H9 (cell line): ENCODE measurements at regions not wholly inside any gene's neighbourhood (a gene's known extent, or its start where the extent isn't known, plus 50 kb on each side); places are given as distances from the start of the nearest gene placed in this dataset.

Experiments used
- DNase-seq: peaks from one replicate; pipeline ENCODE4 v3.0.0-alpha.2; 2017
- H2AFZ ChIP-seq: one replicate; pipeline ENCODE4 v1.6.1; 2013; ENCODE audit warnings: mild to moderate bottlenecking, low read length, control low read depth, moderate library complexity
- H2AK5ac ChIP-seq: 2 replicates; pipeline ENCODE4 v1.6.1; 2013; ENCODE audit warnings: low read length, control low read depth, mixed read lengths; ENCODE audit not compliant: insufficient read length
- H2BK120ac ChIP-seq: one replicate; pipeline ENCODE4 v1.6.1; 2013; ENCODE audit warnings: low read depth, mild to moderate bottlenecking, low read length, control low read depth, inconsistent platforms; ENCODE audit not compliant: poor library complexity, severe bottlenecking
- H2BK12ac ChIP-seq: 2 replicates; pipeline ENCODE4 v1.6.1; 2013; ENCODE audit warnings: low read length, control low read depth, mixed read lengths, low read depth; ENCODE audit not compliant: insufficient read length
- H2BK15ac ChIP-seq: 2 replicates; pipeline ENCODE4 v1.6.1; 2013; ENCODE audit warnings: low read depth, low read length, control low read depth
- H2BK20ac ChIP-seq: one replicate; pipeline ENCODE4 v1.6.1; 2013; ENCODE audit warnings: low read depth, mild to moderate bottlenecking, low read length, control low read depth, inconsistent platforms; ENCODE audit not compliant: poor library complexity, severe bottlenecking
- H2BK5ac ChIP-seq: 2 replicates; pipeline ENCODE4 v1.6.1; 2013; ENCODE audit warnings: low read length, control low read depth, mixed read lengths; ENCODE audit not compliant: insufficient read length
- H3K14ac ChIP-seq: 2 replicates; pipeline ENCODE4 v1.6.1; 2013; ENCODE audit warnings: low read length, control low read depth; ENCODE audit not compliant: insufficient read depth
- H3K18ac ChIP-seq: 2 replicates; pipeline ENCODE4 v1.6.1; 2013; ENCODE audit warnings: low read depth, mild to moderate bottlenecking, mixed read lengths, low read length, control low read depth; ENCODE audit not compliant: insufficient read length
- H3K23ac ChIP-seq: 2 replicates; pipeline ENCODE4 v1.6.1; 2013; ENCODE audit warnings: low read length, control low read depth, mixed read lengths, low read depth; ENCODE audit not compliant: insufficient read length
- H3K23me2 ChIP-seq: 2 replicates; pipeline ENCODE4 v1.6.1; 2013; ENCODE audit warnings: low read depth, mild to moderate bottlenecking, mixed read lengths, low read length, control low read depth; ENCODE audit not compliant: insufficient read length, poor library complexity, severe bottlenecking
- H3K27ac ChIP-seq: 2 replicates; pipeline ENCODE4 v1.5.1; 2013; ENCODE audit warnings: low read length, control low read depth, mixed read lengths, low read depth; ENCODE audit not compliant: insufficient read length
- H3K27me3 ChIP-seq: 2 replicates; pipeline ENCODE4 v1.6.1; 2013; ENCODE audit warnings: low read length, control low read depth, inconsistent platforms; ENCODE audit not compliant: insufficient read depth
- H3K4ac ChIP-seq: 2 replicates; pipeline ENCODE4 v1.6.1; 2013; ENCODE audit warnings: low read depth, mild to moderate bottlenecking, control low read depth, inconsistent platforms, low read length, moderate library complexity
- H3K4me1 ChIP-seq: 2 replicates; pipeline ENCODE4 v1.6.1; 2013; ENCODE audit warnings: low read length, control low read depth, inconsistent platforms; ENCODE audit not compliant: insufficient read depth
- H3K4me2 ChIP-seq: 2 replicates; pipeline ENCODE4 v1.6.1; 2013; ENCODE audit warnings: low read length, control low read depth, mixed read lengths; ENCODE audit not compliant: insufficient read length, insufficient read depth
- H3K56ac ChIP-seq: 2 replicates; pipeline ENCODE4 v1.6.1; 2013; ENCODE audit warnings: low read depth, mild to moderate bottlenecking, mixed read lengths, low read length, control low read depth; ENCODE audit not compliant: insufficient read length
- H3K79me1 ChIP-seq: 2 replicates; pipeline ENCODE4 v1.6.1; 2013; ENCODE audit warnings: low read depth, mild to moderate bottlenecking, moderate library complexity, low read length, control low read depth, inconsistent platforms; ENCODE audit not compliant: insufficient read depth, poor library complexity, severe bottlenecking
- H3K79me2 ChIP-seq: 2 replicates; pipeline ENCODE4 v1.6.1; 2013; ENCODE audit warnings: low read length, control low read depth, inconsistent platforms; ENCODE audit not compliant: insufficient read depth
- H3K9ac ChIP-seq: 2 replicates; pipeline ENCODE4 v1.6.1; 2013; ENCODE audit warnings: low read length, control low read depth, mixed read lengths; ENCODE audit not compliant: insufficient read length; ENCODE audit errors: extremely low read depth
- H3K9me3 ChIP-seq: one replicate; pipeline ENCODE4 v1.6.1; 2013; ENCODE audit warnings: low read depth, low read length, inconsistent platforms; ENCODE audit not compliant: control insufficient read depth
- H3T11ph ChIP-seq: one replicate; pipeline ENCODE4 v1.6.1; 2013; ENCODE audit warnings: mild to moderate bottlenecking, low read length, control low read depth, inconsistent platforms
- H4K20me1 ChIP-seq: one replicate; pipeline ENCODE4 v1.6.1; 2013; ENCODE audit not compliant: control insufficient read depth, insufficient read length, insufficient read depth
- H4K5ac ChIP-seq: 2 replicates; pipeline ENCODE4 v1.6.1; 2013; ENCODE audit warnings: low read depth, mild to moderate bottlenecking, mixed read lengths, low read length, control low read depth; ENCODE audit not compliant: insufficient read length
- H4K8ac ChIP-seq: replicated peaks from 2 replicates; pipeline ENCODE4 v1.6.1; 2013; ENCODE audit warnings: low read length, control low read depth, mixed read lengths, low read depth; ENCODE audit not compliant: insufficient read length
- H4K91ac ChIP-seq: 2 replicates; pipeline ENCODE4 v1.6.1; 2013; ENCODE audit warnings: low read depth, mild to moderate bottlenecking, moderate library complexity, mixed read lengths, low read length, control low read depth; ENCODE audit not compliant: insufficient read length
- H3K27ac Mint-ChIP-seq, 3 experiments: 2 replicates in 2 of 3; 3 replicates in 1 of 3; pipeline ENCODE4 v1.8.0; 2020 to 2021; ENCODE audit warnings: mixed read lengths in 3 of 3, mild to moderate bottlenecking in 1 of 3, moderate library complexity in 1 of 3
- H3K27me3 Mint-ChIP-seq: 2 replicates; pipeline ENCODE4 v1.8.0; 2021; ENCODE audit warnings: low read depth, mild to moderate bottlenecking, moderate library complexity, mixed read lengths
- H3K36me3 Mint-ChIP-seq, 3 experiments: 2 replicates in 2 of 3; 3 replicates in 1 of 3; pipeline ENCODE4 v1.8.0; 2020 to 2021; ENCODE audit warnings: low read depth in 3 of 3, mixed read lengths in 3 of 3; ENCODE audit not compliant: insufficient read depth in 1 of 3
- H3K4me1 Mint-ChIP-seq, 2 experiments: 2 replicates each; pipeline ENCODE4 v1.8.0; 2020; ENCODE audit warnings: mixed read lengths in 2 of 2
- H3K4me3 Mint-ChIP-seq, 2 experiments: 2 replicates in 1 of 2; 3 replicates in 1 of 2; pipeline ENCODE4 v1.8.0; 2020 to 2021; ENCODE audit warnings: mild to moderate bottlenecking in 2 of 2, mixed read lengths in 2 of 2, moderate library complexity in 1 of 2
- H3K9me3 Mint-ChIP-seq, 2 experiments: 2 replicates in 1 of 2; 3 replicates in 1 of 2; pipeline ENCODE4 v1.8.0; 2020; ENCODE audit warnings: mild to moderate bottlenecking in 2 of 2, mixed read lengths in 2 of 2, moderate library complexity in 1 of 2
- CTCF ChIP-seq: fragments of 200-600 bp; sonication (generic); conservative IDR thresholded peaks from 3 replicates; pipeline ENCODE4 v1.8.0; 2021; ENCODE audit warnings: antibody characterized with exemption, mild to moderate bottlenecking

- Histone ChIP-seq H4K20me1 (no peaks in the 10 kb centered on the region), H2BK120ac (no peak overlapping the region), H3K4me1 (no peaks in the 10 kb centered on the region), H3K27ac (no peak overlapping the region), H3K23ac (no peak overlapping the region), H3K4me2 (no peak overlapping the region), H2BK12ac (no peak overlapping the region), H4K5ac (no peak overlapping the region), H3K79me2 (no peaks in the 10 kb centered on the region), H2BK20ac (no peak overlapping the region), H3K14ac (no peak overlapping the region), H3T11ph (no peak overlapping the region), H3K56ac (no peak overlapping the region), H3K4ac (no peak overlapping the region), H2BK15ac (no peak overlapping the region), H3K9me3 (no peaks in the 10 kb centered on the region), H4K8ac (no peak overlapping the region), H3K79me1 (no peaks in the 10 kb centered on the region), H4K91ac (no peak overlapping the region), H3K18ac (no peak overlapping the region), H2AK5ac (no peak overlapping the region), H3K23me2 (no peaks in the 10 kb centered on the region), H3K27me3 (no peaks in the 10 kb centered on the region), H2AFZ (no peak overlapping the region), H2BK5ac (no peak overlapping the region), H3K9ac (no peak overlapping the region)
- peaks cover 0 to 12% (median 5%) of the 10 kb centered on the region in 3 experiments; a peak in 3 of 7 replicates for H3K36me3 Mint-ChIP-seq
- DNase-seq: no peak
- no peak for TF ChIP-seq CTCF
- H3K27ac Mint-ChIP-seq: no peak overlapping the region
- H3K4me3 Mint-ChIP-seq: no peak overlapping the region
- peaks cover 5 to 7% of the 10 kb centered on the region in 2 experiments; a peak in 4 of 5 replicates for H3K9me3 Mint-ChIP-seq
- H3K27me3 Mint-ChIP-seq: no peaks in the 10 kb centered on the region; the same call in none of the 2 replicates
- no peaks in the 10 kb centered on the region for H3K4me1 Mint-ChIP-seq
Measured at GRCh38 chr13:105118426-105118985, 1417.0 kb downstream of the EFNB2 start.
